SH-SY5Y (cell line): ENCODE measurements at regions not wholly inside any gene's neighbourhood (a gene's known extent, or its start where the extent isn't known, plus 50 kb on each side); places are given as distances from the start of the nearest gene placed in this dataset.

Source experiments
- GATA2 ChIP-seq: IDR thresholded peaks from 2 replicates; pipeline ENCODE4 v1.6.1; 2011; ENCODE audit warnings: mild to moderate bottlenecking, low read depth, low read length
- GATA3 ChIP-seq: IDR thresholded peaks from 2 replicates; pipeline ENCODE4 v1.6.1; 2011; ENCODE audit warnings: low read depth, mild to moderate bottlenecking, low read length, moderate library complexity

DNA sequence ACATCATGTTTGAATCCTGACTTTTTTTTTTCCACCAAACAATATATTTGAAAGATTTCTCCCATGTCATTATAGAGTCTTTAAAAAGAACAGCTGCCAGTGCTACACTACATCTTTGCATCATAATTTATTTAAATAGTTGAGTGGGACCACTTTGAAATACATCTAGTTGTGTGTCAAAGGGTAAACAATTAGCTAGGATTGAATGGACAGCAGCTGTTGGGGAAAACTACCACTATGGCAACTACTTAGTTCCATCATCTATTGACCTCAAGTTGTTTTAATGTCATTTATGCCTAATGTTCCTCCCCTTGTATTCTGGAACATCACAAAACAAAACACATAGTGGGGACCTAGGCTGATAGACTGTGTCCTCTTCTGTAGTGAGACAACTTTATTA lies 985.1 kb downstream of the SORCS1 start:
- TF ChIP-seq GATA2, result no peak
- TF ChIP-seq GATA3, result no peak
